NOMO-1 (cell line): ENCODE measurements at regions not wholly inside any gene's neighbourhood (a gene's known extent, or its start where the extent isn't known, plus 50 kb on each side); places are given as distances from the start of the nearest gene placed in this dataset.

Source experiments
- DNase-seq, 2 experiments: peaks; one replicate each; lab custom pipeline; 2025; ENCODE audit not compliant: unreplicated experiment in 2 of 2; lab: John Stamatoyannopoulos, UW

DNA sequence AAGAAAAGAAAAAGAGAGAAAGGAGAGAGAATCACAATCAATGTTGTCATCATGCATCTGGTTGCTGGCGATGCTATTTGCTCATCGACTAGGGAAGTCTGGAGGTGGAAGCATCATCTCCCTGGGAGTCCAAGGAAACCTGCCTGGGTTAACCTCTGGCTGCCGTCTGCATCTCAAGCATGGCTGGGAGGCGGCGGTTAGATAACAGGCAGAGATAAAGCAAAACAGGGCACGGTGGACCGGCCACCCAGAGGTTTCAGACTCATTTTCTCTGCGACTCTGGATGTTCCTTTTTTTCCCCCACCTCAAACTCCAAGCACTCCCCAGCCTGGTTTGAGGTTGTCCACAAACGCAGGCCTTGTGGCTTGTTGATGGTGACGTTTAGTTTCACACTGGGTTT, 161.2 kb downstream of the ENGASE start:
- no peak for DNase-seq

DNA sequence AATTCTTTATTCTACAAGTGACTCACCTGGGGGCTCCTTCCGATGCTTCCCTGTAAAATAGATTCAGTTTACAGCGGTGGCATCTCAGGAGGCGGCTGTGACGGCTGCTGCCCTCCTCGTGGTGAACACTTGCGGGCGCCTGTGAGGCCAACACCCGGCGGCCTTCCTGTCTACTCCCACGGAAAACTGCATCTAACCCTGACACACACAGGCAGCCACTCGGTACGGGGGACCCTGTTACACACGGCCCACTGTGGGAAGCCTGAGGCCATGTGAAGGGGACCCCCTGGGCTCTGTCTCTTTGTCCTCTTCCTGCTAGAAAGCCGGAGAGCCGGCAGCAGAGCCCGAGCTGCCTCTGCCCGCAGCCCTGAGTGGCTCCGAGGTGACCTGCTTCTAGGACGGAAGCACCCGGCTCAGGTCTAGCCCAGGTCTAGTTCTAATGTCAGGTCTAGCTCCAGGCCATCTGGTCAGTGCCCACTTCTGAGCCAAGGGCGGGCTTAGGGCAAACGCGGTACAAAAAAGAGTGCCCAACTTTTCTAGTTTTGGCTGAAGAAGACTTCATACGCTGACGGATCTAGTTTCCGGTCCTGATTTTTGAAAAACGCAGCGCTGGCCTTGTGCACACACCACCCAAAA, 159.4 kb downstream of the ENGASE start:
- no peak for DNase-seq

DNA sequence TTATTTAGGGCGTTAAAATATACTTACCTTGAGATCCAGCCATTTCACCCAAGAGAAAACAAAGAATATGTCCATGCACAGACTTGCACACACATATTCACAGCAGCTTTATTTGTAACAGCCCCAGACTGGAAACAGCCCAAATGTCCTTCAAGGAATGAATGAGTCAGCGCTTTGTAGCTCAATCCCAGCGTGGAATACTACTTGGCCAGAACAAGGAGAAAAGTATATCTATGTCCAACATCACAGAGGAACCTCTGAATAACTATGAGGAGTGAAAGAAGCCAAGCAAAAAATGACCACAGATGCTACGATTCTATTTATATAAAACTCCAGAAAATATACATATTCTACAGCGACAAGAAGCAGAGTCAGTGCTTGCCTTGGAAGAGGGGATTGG, 158.3 kb downstream of the ENGASE start:
- no peak for DNase-seq

DNA sequence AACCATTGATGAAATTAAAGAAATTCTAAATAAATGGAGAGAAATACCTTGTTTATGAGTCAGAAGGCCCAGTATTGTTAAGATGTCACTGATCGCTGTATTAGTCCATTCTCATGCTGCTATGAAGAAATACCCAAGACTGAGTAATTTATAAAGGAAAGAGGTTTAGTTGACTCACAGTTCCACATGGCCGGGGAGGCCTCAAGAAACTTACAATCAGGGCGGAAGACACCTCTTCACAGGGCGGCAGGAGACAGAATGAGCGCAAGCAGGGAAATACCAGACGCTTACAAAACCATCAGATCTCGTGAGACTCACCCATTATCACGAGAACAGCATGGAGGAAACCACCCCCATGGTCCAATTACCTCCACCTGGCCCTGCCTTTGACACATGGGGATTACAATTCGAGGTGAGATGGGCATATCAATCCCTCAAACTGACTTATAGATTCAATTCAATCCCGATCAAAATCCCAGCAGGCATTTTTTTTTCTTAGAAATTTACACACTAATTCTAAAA, 157.2 kb downstream of the ENGASE start:
- no peak for DNase-seq

DNA sequence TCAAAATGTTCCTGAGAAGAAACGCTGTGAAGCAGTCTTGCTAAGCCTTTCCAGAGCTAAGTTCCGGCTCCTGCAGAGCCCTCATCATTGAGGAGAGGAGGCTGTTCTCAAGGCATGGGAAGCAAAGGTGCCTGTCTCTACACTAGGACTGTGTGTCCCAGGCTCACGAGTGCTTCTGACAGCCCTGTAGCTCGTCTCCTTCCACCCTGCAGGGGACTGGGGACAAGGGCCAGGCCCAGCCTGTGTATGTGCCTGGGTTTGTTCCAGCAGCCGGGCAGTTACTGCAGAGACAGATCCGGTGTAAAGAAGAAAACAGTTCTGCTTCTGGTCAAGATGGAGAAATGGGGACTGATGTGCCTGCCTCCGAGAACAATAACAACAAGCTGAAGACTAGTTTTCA, 156.0 kb downstream of the ENGASE start:
- DNase-seq, result no peak

DNA sequence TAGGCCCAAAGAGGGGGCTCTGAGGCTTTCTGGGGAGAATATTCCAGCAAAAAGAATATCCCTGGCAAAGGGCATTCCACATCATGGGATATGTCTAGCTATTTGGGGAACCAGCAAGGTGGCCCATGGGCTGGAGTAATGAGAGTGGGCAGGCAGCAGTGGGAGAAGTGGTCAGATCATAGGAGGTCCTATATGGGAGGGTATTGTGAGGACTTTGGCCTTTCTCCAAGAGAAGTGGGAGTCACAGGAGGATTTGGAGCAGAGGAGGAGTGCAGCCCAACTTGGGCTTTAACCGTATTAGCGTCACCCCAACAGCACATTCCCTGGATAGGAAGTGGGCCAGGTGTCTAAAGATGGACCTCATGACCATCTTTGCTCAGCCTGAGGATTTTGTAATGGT, 151.4 kb downstream of the ENGASE start:
- no peak for DNase-seq

DNA sequence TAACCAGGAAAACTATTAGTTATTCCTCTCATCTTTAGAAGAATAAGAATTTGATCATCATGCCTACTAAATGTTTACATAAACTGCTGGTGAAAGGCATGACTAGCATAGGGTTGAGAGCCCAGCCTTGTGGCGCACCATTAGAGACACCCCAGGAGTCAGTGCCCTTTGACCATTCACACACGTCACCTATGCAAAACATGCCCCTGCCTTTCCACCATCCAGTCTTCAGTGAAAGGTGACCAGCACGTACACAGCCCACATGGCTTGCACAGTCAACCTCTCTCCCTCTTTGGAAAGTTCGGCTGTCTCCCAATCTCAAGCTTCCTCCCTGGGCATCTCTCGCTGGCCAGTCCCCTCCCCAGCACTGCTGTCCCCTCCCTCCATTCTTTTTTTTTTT, 150.3 kb downstream of the ENGASE start:
- DNase-seq, result no peak

DNA sequence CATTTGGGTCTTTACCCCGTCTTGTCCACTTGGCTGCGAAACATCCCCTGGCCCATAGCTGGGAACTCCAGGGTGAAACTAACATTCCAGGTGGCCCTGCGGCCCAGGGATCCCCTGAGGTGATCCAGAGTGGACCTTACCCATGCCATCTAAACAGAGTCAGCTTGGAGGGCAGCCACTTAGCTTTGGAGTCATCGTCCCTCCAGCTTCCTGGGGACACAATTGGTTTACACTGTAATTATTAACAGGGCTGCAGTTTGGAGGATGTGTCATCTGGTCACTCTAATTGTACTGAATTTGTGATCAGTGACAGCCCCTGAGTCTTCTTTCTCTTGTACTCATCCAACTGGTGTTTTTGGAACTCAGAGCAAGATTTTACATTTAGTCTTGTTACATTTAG, 149.9 kb downstream of the ENGASE start:
- DNase-seq, result no peak

DNA sequence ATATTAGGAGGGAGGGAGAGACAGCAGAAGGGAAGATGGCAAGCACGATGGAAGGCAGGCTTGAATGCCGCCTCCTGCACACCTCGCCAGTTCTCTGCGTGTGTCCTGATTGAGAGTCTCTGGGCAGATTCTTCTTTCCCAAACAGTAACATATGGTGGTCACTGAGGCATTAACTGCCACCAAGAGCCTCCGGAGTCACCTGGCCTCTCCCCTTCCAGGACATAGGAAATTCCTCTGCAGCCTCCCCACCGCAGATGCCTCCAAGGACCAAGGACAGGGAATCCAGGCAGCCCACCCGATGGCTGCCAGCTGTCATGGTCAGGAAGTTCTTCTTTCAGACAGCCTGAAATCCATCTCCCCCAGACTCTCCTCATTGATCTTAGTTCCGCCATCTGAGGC, 149.3 kb downstream of the ENGASE start:
- DNase-seq, result no peak

DNA sequence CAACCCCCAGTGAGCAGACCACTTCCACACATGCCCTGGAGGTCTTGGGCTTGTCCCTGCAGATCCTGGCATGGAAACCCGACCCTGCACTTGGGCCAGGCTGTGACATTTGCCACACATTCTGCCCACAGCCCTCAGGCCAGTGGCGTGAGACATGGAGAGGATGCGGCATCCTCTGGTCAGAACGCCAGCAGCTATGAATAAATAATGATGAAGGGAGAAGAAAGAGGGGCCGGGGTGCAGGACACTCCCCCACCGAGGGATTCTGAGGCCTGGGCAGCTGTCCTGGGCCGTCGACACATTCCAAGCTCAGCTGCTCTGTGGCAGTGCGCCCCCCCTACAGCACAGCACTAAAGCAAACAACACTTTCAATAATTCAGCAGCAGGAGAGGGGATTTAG, 148.8 kb downstream of the ENGASE start:
- no peak for DNase-seq

DNA sequence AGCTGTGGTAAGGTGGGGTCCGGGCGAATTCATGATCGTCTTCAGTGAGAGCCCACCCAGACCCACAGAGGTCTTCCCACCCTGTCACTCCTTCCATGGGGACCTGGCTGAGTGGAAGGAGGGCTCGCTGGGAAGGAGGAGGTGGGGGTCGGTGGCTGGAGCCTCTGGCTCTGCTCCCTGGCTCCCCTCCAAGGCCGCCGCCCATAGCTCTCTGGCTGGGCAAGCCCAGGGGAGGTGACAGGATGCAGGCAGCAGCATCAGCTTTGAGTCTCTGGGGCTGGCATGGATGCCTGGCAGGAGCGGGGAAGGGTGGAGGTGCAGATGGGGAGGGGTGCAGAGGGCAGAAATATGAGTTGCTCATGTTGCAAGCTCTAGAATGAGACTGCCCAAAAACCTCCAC, 147.0 kb downstream of the ENGASE start:
- DNase-seq, result no peak

DNA sequence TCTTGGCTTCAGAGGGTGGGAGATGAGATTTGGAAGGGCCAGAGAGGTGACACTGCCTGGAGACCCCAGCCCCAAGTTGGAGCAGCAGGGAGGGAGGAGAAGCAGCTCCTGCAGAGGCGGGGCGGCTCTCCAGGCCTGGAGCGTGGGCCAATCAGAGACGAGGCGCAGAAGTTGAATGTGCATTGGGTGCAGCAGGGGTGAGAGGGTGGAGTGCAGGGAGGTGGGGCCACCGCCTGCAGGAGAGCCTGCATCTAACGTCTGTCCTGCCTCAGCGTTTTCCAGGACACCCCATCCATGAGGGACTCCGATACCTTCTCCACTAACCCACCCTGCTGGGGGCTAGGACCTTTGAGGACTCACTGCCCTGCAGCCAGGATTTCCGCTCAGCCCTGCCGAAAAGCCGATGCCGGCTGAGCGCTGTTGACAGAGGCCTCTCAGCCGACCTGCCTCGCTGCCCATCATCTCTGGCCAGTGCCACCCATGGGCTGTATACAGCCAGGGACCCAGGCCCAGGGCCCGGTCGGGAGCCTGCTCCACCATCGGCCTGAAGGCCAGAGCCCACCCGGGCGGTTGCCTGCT, 146.2 kb downstream of the ENGASE start:
- no peak for DNase-seq

DNA sequence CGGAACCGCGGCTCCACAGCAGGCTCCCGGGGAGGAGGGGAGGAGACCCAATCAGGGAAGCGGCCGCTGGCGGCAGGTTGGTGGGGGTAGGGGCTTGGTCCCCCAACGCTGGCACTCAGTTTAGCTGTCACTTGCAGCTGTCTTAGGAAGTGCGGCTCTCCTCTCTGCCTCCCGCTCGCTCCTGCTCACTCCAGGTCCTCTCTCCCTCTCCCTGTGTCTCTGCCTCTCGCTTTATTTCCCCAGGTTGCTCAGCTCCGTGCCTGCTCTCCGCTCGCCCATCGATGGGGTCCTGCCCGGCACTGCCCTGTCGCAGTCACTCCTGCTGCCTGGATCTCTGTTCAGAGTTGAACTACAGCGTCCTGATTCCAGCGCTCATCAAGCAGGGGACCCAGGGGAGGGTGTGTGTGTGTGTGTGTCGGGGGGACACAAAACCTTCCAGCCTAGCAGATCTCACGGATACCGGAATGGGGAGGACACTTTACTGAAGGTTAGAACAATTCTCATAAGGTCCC, 145.6 kb downstream of the ENGASE start:
- no peak for DNase-seq

DNA sequence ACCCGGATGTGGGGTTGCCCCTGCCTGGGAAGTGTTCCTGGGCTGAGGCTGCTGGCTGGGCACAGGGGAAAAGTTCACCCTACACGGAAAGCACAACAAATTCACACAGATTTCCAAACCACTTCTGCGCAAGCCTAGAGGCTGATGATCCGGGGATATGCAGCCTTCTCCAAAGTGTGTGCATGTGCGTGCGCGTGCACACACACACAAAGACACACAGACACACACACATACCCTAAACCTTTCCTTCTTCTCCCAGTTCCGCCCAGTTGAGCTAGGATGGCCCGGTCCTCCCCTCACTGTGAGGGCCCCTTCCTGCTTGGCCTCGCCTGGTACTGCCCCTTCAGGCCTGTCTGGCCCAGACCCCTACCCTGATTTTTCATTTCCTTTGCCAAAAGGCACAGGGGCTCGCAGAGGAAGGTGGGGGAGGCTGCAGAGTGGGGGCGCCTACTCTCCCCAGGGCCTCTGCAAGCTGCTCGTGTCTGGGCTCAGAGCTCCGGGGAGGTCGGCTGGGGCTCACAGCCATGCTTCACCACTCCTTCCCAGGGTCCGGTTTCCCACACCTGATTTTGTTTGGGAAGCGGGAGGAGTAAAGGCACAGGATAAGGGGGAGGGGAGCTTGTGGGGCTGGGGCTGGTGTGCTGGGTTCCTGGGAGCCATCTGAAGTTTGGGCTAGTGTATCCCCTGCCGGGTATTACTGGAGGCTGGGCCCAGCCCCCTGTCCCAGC, 144.7 kb downstream of the ENGASE start:
- no peak for DNase-seq

DNA sequence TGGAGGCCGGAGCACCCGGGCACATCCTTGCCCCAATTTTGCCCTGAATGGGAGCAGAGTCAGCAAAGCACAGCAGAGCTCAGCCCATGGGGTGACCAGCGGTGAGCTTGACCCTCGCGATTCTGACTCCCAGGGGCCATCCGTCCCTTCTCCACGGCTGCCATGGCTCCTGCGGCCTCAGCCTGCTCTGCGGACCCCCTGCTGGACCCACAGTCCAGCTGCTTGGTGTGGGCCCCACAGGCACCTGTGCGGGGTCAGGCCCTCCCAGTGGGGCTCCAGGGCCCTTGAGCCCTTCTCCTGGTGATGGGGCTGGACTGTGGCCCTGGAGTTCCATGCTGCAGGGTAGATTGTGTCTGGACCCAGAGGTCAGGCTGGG, 144.2 kb downstream of the ENGASE start:
- DNase-seq, result no peak

DNA sequence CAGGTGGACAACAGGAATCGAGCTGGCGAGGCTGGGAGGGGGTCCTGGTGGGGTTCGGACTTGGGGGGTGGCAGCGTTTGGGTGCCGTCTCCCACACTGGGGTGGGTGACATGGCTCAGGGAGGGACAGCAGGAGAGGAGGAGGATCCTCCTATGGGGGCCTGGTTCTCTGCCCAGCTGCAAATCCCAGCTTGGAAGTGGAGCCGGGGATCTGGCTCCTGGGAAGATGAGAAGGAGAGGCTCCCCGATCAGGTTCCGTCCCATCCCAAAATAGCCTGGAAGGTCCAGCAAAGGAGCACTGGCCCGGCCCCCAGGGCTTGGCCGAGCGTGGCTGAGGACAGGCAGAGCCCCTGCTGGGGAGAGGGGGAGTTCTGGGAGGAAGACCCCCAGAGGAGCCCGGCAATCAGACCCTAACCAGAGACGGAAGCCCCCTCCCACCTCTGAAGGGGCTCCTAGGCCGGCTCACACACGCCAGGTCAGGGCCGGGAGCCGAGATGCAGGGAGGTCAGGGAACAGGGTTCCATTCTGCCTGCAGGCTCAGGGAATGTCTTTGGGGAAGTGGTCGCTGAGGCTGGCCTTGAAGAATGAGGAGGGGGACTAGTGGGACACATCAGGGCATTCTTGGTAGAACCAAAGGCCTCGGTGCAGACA, 143.7 kb downstream of the ENGASE start:
- DNase-seq, result no peak

DNA sequence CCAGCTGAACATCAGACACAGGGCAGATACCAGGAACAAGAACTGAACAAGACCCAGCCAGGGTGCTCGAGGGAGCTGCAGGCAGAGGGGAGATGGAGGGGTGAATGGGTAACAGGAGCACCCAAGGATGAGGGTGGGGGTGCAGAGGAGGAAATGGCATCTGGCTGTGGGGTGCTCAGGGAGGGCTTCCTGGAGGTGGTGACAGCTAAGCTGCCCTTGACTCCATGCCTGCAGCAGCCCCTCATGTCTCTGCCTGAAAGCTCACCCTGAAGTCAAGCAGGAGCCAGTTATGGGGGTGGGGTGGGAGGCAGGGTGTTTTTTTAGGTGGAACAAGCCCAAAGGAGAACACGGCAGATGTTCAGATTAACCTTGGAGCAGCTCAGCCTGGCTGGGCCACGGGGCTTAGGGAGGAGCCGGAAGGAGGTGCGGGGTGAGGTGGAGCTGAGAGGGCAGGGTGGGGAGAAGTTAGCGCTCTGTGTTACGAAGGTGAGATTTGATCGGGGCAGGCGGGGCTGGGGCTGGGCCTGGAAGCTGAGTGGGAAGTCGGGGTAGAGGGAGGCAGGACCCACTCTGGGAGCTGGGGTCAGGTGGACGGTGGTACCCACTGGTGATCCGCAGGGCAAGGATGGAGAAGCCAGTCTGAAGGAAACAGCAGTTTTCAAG, 143.0 kb downstream of the ENGASE start:
- no peak for DNase-seq

DNA sequence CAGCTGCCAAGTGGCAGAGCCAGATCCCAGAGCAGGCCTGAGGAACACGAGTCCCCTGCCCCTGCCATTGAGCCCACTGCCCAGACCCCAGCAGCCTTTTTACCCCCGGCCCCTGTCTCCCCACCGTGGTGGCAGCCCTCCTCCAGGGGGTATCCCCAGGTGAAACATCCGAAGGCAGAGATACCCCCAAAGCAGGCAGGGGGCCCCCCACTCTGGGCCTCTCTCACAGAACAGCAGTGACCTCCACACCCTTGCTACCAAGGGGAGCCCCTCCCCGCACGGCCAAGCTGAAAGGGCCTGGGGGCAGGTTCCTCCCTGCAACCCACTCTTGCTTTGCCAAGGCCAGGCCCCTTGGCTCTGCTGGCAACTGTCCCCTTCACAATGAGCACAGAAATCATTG, 142.2 kb downstream of the ENGASE start:
- no peak for DNase-seq

DNA sequence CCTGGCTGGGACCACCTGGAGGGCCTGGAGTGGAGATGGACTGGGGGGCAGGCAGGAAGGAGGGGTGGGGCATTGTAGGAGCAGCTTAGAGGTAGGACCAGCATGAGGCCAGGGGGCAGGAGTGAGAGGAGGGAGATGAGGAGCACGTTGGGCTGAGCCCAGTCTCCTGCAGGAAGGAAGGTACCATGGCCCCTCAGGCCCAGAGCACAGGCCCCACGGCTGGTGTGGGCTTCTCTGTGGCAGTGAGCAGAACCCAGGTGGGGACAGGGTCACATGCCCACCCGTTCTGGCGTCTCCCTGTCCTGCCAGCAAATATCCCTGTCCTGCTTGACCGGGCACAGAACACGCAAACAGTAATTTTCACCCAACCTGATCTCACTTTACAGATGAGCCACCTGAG, 141.8 kb downstream of the ENGASE start:
- DNase-seq, result no peak

DNA sequence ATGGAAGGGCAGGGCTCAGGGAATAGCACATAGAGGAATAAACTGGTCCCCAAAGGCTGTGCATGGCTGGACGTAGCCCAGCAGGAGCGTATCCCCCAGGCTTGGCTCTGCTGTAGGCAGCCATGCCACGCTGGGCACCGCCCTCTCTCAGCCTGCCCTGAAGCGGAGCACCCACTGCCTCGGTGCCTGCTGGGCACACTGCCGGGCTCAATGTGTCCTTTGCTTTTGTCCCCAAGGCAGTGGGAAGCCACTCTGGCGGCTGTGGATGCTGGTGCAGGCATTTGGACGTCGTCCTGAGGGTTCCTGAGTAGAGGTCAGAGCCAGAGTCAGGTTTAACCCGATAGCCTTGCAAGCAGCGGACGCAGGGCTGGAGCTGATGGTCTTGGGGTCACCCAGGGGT, 141.0 kb downstream of the ENGASE start:
- DNase-seq, result no peak
